Parathyroid adenoma (tissue), 2 donors: ENCODE measurements at regions not wholly inside any gene's neighbourhood (a gene's known extent, or its start where the extent isn't known, plus 50 kb on each side); places are given as distances from the start of the nearest gene placed in this dataset.

Experiments used
- H2AFZ ChIP-seq: fragments of 300-600 bp; sonication (generic); one replicate; pipeline ENCODE4 v1.7.0; 2017; ENCODE audit warnings: antibody characterized with exemption, mild to moderate bottlenecking
- H3K27ac ChIP-seq: fragments of 300-600 bp; sonication (generic); one replicate; pipeline ENCODE4 v1.7.0; 2017
- H3K27me3 ChIP-seq: fragments of 300-600 bp; sonication (generic); one replicate; pipeline ENCODE4 v1.7.0; 2017; ENCODE audit warnings: low read length; ENCODE audit not compliant: control insufficient read depth, insufficient read depth
- H3K36me3 ChIP-seq: fragments of 300-600 bp; sonication (generic); one replicate; pipeline ENCODE4 v1.7.0; 2017; ENCODE audit warnings: low read length; ENCODE audit not compliant: control insufficient read depth, insufficient read depth
- H3K4me1 ChIP-seq: fragments of 300-600 bp; sonication (generic); one replicate; pipeline ENCODE4 v1.7.0; 2017; ENCODE audit warnings: control low read depth
- H3K4me2 ChIP-seq: fragments of 300-600 bp; sonication (generic); one replicate; pipeline ENCODE4 v1.7.0; 2017; ENCODE audit warnings: low read length
- H3K4me3 ChIP-seq: fragments of 300-600 bp; sonication (generic); one replicate; pipeline ENCODE4 v1.7.0; 2017; ENCODE audit warnings: low read depth, low read length
- H3K79me2 ChIP-seq: fragments of 300-600 bp; sonication (generic); one replicate; pipeline ENCODE4 v1.7.0; 2017; ENCODE audit warnings: control low read depth
- H3K9ac ChIP-seq: fragments of 300-600 bp; sonication (generic); one replicate; pipeline ENCODE4 v1.7.0; 2017; ENCODE audit warnings: mild to moderate bottlenecking
- H3K9me3 ChIP-seq: fragments of 300-600 bp; sonication (generic); one replicate; pipeline ENCODE4 v1.7.0; 2017; ENCODE audit warnings: low read length; ENCODE audit not compliant: control insufficient read depth
- TF ChIP-seq, protein P1 (sequence below): fragments of 300-600 bp; sonication (generic); IDR thresholded peaks from one replicate; pipeline ENCODE4 v1.7.0; 2017; ENCODE audit warnings: antibody characterized with exemption, mild to moderate bottlenecking
- donor health status: primary hyperparathyroidism.

DNA sequence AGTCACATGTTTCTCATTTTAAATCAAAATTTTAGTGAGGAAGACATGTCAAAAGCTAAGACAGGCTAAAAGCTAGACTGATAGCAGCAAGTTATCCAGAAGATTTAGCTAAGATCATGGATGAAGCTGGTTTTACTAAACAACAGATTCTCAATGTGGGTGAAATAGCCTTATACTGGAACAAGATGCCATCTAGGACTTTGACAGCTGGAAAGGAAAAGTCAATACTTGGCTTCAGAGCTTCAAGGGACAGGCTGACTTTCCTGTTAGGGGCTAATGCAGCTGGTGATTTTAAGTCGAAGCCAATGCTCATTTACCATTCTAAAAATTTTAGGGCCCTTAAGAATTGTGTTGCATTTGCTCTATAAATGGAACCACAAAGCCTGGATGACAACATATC lies 455.3 kb upstream of the SLC10A2 start:
- Histone ChIP-seq H3K36me3 (no peaks in the 10 kb centered on the region), H3K4me2 (no peak overlapping the region), H3K9me3 (no peaks in the 10 kb centered on the region), H3K4me3 (no peak overlapping the region), H3K4me1 (no peaks in the 10 kb centered on the region), H3K9ac (no peak overlapping the region), H3K27ac (no peak overlapping the region), H2AFZ (no peak overlapping the region), H3K79me2 (no peaks in the 10 kb centered on the region), H3K27me3 (no peaks in the 10 kb centered on the region)
- TF ChIP-seq, protein P1, sequence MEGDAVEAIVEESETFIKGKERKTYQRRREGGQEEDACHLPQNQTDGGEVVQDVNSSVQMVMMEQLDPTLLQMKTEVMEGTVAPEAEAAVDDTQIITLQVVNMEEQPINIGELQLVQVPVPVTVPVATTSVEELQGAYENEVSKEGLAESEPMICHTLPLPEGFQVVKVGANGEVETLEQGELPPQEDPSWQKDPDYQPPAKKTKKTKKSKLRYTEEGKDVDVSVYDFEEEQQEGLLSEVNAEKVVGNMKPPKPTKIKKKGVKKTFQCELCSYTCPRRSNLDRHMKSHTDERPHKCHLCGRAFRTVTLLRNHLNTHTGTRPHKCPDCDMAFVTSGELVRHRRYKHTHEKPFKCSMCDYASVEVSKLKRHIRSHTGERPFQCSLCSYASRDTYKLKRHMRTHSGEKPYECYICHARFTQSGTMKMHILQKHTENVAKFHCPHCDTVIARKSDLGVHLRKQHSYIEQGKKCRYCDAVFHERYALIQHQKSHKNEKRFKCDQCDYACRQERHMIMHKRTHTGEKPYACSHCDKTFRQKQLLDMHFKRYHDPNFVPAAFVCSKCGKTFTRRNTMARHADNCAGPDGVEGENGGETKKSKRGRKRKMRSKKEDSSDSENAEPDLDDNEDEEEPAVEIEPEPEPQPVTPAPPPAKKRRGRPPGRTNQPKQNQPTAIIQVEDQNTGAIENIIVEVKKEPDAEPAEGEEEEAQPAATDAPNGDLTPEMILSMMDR, result no peak

DNA sequence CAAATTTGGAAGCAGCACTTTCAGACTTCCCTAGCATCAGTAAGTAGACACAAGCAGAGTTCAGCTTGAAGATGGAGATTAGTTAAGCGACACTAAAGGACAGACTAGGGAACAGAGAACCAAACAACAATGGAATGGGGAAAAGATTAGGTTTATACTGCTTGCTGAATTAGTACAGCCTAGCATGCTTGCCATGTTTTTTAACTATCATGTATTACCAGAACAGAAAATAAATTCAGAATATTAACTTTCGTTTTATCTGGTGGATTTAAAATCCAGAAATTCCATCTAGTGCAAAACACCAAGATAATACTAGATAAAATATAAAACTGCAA lies 451.5 kb upstream of the SLC10A2 start:
- no peak overlapping the region for H3K4me2 ChIP-seq
- no peak overlapping the region for H3K27ac ChIP-seq

DNA sequence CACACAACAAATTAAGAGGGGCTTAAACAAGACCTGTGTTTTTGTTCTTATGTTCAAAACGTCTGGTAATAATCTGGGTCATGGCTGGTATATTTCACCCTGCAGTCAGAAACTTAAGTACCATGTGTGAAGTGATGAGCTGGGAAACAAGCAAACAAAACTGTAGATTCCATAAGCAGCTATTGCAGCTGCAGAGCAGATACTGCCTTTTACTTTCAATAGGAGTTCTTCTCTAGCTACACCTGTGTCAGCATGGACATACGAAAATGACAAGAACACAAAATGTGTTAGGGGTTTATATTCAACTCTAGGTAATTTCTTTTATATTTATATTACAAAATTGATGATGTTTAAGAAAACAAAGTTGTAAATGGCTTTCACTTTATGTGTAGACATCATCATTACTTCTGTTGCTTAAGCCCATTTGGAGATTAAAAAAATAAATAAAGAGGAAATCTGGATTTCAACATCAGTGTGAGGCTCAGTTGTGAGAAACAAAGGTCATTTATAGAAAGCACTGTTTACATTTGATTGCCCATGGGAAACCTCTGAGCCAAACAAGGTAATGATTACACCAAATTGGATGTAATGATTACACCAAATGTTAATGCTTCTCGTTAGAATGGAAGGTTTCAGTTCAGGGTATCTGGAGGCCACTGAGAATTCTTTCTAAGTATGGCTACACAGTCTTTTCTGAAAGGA lies 451.0 kb upstream of the SLC10A2 start:
- Histone ChIP-seq H3K27ac (no peak overlapping the region), H2AFZ (no peak overlapping the region), H3K4me1 (no peaks in the 10 kb centered on the region), H3K36me3 (no peaks in the 10 kb centered on the region), H3K9me3 (no peaks in the 10 kb centered on the region), H3K9ac (no peak overlapping the region), H3K79me2 (no peaks in the 10 kb centered on the region), H3K4me2 (no peak overlapping the region), H3K4me3 (no peak overlapping the region), H3K27me3 (no peaks in the 10 kb centered on the region)
- TF ChIP-seq, protein P1, result no peak

More for the DNA sequence above, 451.5 kb upstream of the SLC10A2 start:
- no peaks in the 10 kb centered on the region for H3K9me3 ChIP-seq
- no peak overlapping the region for H3K4me3 ChIP-seq
- H3K4me1 ChIP-seq, result no peaks in the 10 kb centered on the region
- no peaks in the 10 kb centered on the region for H3K36me3 ChIP-seq
- no peaks in the 10 kb centered on the region for H3K79me2 ChIP-seq
- H2AFZ ChIP-seq, result no peak overlapping the region
- no peaks in the 10 kb centered on the region for H3K27me3 ChIP-seq
- H3K9ac ChIP-seq, result no peak overlapping the region
- TF ChIP-seq, protein P1, result no peak

DNA sequence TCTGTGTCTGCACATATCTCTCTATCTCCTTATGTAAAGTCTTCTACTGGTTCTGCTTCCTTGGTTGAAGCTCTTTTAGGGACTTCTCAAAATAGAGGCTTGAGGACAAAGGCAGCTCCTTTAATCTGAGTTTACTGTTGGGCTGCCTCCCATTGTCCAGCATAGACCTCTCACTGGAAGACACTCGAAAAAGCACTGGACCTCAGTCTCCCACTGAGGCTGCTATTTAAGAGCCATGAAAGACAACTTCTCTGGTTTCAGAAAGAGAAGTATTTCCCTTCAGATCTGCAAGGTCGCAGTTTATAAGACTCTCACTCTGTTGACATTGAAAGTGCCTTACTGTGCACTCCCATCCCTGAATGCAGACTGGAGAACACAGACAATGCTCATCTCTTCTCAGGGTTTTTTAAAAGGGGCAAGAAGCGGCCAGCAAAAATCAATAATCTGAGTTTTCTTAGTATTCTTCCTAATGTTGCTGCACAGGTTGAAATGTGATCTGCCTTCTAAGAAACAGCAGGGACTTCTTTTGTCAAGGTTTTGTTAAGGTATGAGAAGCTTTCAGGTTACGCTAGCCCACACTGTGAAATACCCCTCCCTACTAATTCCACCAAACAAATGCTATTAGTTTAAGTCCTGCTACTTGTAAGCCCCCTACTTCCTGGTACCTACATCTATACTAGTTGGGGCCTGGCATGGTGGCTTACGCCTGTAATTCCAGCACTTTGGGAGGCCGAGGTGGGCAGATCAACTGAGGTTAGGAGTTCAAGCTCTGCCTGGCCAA lies 450.0 kb upstream of the SLC10A2 start:
- Histone ChIP-seq H2AFZ (no peak overlapping the region), H3K9ac (no peak overlapping the region), H3K27ac (no peak overlapping the region), H3K27me3 (no peaks in the 10 kb centered on the region), H3K36me3 (no peaks in the 10 kb centered on the region), H3K4me3 (no peak overlapping the region), H3K9me3 (no peaks in the 10 kb centered on the region), H3K79me2 (no peaks in the 10 kb centered on the region), H3K4me1 (no peaks in the 10 kb centered on the region), H3K4me2 (no peak overlapping the region)
- TF ChIP-seq, protein P1, result no peak
